ENCODE measurements at regions not wholly inside any gene's neighbourhood (a gene's known extent, or its start where the extent isn't known, plus 50 kb on each side); places are given as distances from the start of the nearest gene placed in this dataset.

DNA sequence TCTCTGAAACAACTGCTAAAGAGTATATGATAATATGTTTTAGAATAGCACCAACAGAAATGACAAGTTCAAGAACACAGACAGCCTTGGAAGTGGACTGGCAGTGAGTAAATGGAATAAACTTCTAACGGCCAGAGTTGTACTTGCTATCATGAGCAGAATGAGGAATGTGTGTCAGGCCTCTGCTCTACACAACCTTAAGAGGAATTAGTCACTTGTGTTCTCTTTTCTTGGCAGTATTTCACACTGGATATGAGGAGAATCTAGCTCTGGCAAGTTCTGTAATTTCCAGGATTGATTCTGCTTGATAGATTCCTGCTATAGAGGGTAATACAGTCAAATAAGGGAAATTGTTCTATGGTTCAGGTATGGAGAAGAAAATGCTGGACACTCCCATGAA, 757.3 kb downstream of the EFNB2 start:
- no peak for TF ChIP-seq GATA2 (IDR thresholded peaks at IDR 0.05; ENCODE audit: low read depth, low read length)
- no peak for TF ChIP-seq GATA3 (IDR thresholded peaks at IDR 0.05; ENCODE audit: low read depth, low read length)

All from SH-SY5Y (cell line).